GM12865 (cell line): ENCODE measurements at regions not wholly inside any gene's neighbourhood (a gene's known extent, or its start where the extent isn't known, plus 50 kb on each side); places are given as distances from the start of the nearest gene placed in this dataset.

Experiments used
- DNase-seq: peaks from one replicate; pipeline ENCODE4 v3.0.0; 2010; ENCODE audit warnings: low read depth
- H3K4me3 ChIP-seq: 2 replicates; pipeline ENCODE4 v1.5.1; 2011; ENCODE audit warnings: mild to moderate bottlenecking, low read depth, low read length, control low read depth
- CTCF ChIP-seq: IDR thresholded peaks from 2 replicates; pipeline ENCODE4 v1.5.1; 2011; ENCODE audit warnings: low read length, control low read depth, low read depth, inconsistent platforms; ENCODE audit not compliant: insufficient read depth; ENCODE audit errors: missing control alignments

DNA sequence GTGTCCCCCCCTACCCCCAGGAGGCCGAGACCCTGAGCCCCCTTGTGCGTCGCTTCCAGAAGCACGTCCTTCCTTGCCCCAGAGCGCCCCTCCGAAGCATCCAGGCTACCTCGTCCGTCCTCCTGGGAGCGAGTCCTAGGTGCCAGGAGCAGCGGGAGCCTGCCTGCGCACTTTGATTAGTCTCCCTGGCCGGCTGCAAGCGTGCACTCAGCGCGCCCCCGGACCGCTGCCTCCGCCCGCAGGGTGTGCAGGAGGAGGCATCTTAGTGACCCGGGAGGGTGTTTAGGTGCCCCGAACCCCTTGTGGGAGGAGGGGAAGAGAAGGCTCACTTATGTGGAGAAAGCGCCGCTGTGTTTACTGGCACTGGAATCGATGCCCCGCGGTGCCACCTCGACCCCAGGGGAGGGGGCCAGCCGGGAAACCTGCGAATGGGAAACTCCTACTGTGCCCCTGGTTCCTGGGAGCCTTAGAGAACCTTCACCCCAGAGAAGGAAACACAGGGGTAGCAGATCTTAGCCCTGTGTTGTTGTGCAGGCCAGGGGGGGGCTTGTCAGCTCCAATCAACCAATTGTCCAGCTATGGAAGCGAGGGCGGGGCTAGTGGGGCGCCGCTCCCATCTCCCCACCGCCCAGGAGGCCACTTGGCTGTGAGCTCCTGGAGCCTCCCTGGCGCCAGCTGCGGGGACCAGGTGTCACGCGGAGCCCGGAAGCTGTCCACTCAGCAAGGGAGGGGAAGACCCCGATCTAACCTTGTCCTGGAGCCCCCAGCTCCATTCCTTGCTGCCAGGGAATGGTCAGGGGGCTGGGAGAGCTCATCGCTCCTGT is 922.8 kb upstream of the EEF2KMT start:
- no peak for DNase-seq
- H3K4me3 ChIP-seq, result no peak overlapping the region

GRCh38 chr16:6019490-6019991 is 921.9 kb upstream of the EEF2KMT start:
- TF ChIP-seq CTCF, result no peak
- H3K4me3 ChIP-seq, result no peak overlapping the region
- DNase-seq, result no peak

More for the DNA sequence above, 922.8 kb upstream of the EEF2KMT start:
- TF ChIP-seq CTCF, result no peak

DNA sequence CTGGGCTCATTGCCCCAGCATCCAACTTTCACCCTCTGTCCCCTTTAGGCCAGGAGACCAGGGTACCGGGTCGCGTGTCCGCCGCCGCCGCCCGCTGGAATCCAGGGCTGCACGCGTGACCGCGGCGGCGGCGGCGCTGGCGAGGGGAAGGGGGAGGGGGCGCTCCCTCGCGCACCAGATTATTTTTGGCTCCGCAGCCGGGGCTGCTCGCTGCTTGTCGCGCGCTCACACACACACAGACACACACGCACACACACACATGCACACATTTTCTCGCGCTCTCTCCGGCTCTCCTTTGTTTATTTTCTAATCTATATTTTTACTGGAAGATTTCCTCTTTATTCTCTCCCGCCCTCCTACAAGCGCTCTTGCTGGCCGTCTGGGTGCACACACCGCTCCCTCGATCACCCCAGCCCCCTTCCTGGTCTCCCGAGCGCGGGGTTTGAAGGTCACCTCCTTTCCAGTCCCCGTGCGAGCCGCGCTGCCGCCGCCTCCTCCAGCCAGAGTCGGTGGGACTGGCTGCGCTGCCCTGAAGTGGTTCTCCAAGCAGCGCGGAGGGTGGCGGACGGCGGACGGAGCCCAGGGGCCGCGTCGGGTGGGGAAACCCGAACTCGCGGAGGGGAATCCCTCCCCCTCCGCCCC is 921.4 kb upstream of the EEF2KMT start:
- TF ChIP-seq CTCF, result no peak
- H3K4me3 ChIP-seq, result no peak overlapping the region
- no peak for DNase-seq

DNA sequence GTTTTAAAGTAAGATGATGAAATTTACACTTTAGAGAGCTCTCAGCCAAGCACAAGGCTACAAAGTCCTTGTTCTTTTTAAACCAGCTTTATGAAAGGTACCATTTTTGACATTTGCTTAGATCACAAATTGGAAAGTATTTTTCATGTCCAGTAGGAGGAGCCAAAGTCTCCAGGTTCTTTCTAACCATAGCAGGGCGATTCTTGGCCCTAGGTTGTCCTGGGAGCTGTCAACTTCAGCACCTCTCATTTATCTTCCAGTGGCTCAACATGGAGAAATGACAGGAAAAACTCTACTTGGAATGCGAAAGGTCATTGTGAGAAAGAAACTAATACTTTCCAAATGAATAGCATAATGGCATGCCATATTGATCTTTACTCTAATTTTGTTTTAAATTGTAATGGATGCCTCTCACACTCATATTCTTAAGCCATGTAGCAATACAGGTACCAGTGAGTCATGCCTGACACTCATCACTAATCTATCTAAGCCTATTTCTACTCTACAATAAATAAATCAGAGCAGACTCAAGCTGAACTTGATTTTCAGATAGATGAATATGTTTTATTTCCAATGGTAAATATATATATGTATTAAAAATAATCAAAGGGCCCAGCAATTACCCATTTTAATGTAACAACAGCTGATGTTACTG is 919.1 kb upstream of the EEF2KMT start:
- no peak overlapping the region for H3K4me3 ChIP-seq
- no peak for DNase-seq
- peak; percentile 39 for TF ChIP-seq CTCF

- no peak overlapping the region for H3K4me3 ChIP-seq
- no peak for TF ChIP-seq CTCF
- DNase-seq, result no peak
Observed at GRCh38 chr16:6012716-6013115, 915.1 kb upstream of the EEF2KMT start.

- TF ChIP-seq CTCF, result no peak
- H3K4me3 ChIP-seq, result no peak overlapping the region
- no peak for DNase-seq
Observed at GRCh38 chr16:6009151-6009550, 911.6 kb upstream of the EEF2KMT start.
